ENCODE measurements at regions not wholly inside any gene's neighbourhood (a gene's known extent, or its start where the extent isn't known, plus 50 kb on each side); places are given as distances from the start of the nearest gene placed in this dataset.

GRCh38 chrX:13898603-13899002, 81.7 kb upstream of the GPM6B start:
- Histone ChIP-seq H3K4me3 (no peak overlapping the region), H3K27ac (peak overlapping the region in 2 of 4 donors; percentile 71 to 73), H3K9me3 (no peaks in the 10 kb centered on the region), H3K27me3 (peaks cover 0 to 3% of the 10 kb centered on the region in 2 donors), H3K4me1 (peaks cover 0 to 48% (median 16%) of the 10 kb centered on the region in 4 donors), H3K36me3 (no peaks in the 10 kb centered on the region)
- TF ChIP-seq EP300 (IDR thresholded peaks at IDR 0.05) = no peak
- no peak for DNase-seq (ENCODE audit: low spot score in 2 of 2)
- 88 to 100% methylated on average over 4 of the region's 4 CpGs for WGBS, 2 donors

GRCh38 chrX:13898083-13898482, 81.2 kb upstream of the GPM6B start:
- H3K9me3 ChIP-seq = no peaks in the 10 kb centered on the region
- 5 to 21% methylated on average over 3 of the region's 3 CpGs for WGBS, 2 donors
- no peak overlapping the region for H3K4me3 ChIP-seq
- peaks cover 0 to 49% (median 19%) of the 10 kb centered on the region in 4 donors for H3K4me1 ChIP-seq
- no peaks in the 10 kb centered on the region for H3K36me3 ChIP-seq
- H3K27ac ChIP-seq = peak overlapping the region in 2 of 4 donors; percentile 71 to 73
- peak; percentile 14 to 17 for DNase-seq (ENCODE audit: low spot score in 2 of 2)
- TF ChIP-seq EP300 (IDR thresholded peaks at IDR 0.05) (no peak), CTCF (IDR thresholded peaks at IDR 0.05) (peak in 4 of 5 experiments; percentile 13 to 32 (median 19))
- H3K27me3 ChIP-seq = peaks cover 0 to 3% of the 10 kb centered on the region in 2 donors

- Histone ChIP-seq H3K4me3 (no peak overlapping the region), H3K27me3 (peaks cover 0 to 3% of the 10 kb centered on the region in 2 donors), H3K4me1 (peaks cover 0 to 52% (median 21%) of the 10 kb centered on the region in 4 donors), H3K36me3 (no peaks in the 10 kb centered on the region), H3K9me3 (no peaks in the 10 kb centered on the region), H3K27ac (peak overlapping the region in 2 of 4 donors; percentile 71 to 73)
- WGBS, 2 donors = 43 to 56% methylated on average over 4 of the region's 4 CpGs
- no peak for DNase-seq (ENCODE audit: low spot score in 2 of 2)
- TF ChIP-seq CTCF (IDR thresholded peaks at IDR 0.05) (no peak), EP300 (IDR thresholded peaks at IDR 0.05) (no peak), POLR2A (IDR thresholded peaks at IDR 0.05) (no peak)
These were observed 80.7 kb upstream of the GPM6B start for GRCh38 chrX:13897566-13897965.

GRCh38 chrX:13894888-13895565, 78.1 kb upstream of the GPM6B start:
- TF ChIP-seq EP300 (IDR thresholded peaks at IDR 0.05) (no peak), POLR2A (IDR thresholded peaks at IDR 0.05) (no peak), CTCF (IDR thresholded peaks at IDR 0.05) (no peak)

GRCh38 chrX:13893826-13894225, 76.9 kb upstream of the GPM6B start:
- WGBS, 2 donors = 62 to 66% methylated on average over 5 of the region's 5 CpGs
- Histone ChIP-seq H3K27ac (peak overlapping the region in 3 of 4 donors; percentile 18 to 86 (median 73)), H3K4me1 (peaks cover 0 to 45% (median 21%) of the 10 kb centered on the region in 4 donors), H3K4me3 (no peak overlapping the region), H3K27me3 (peaks cover 0 to 3% of the 10 kb centered on the region in 2 donors), H3K9me3 (no peaks in the 10 kb centered on the region), H3K36me3 (no peaks in the 10 kb centered on the region)
- TF ChIP-seq POLR2A (IDR thresholded peaks at IDR 0.05) (no peak), CTCF (IDR thresholded peaks at IDR 0.05) (no peak), EP300 (IDR thresholded peaks at IDR 0.05) (no peak)
- DNase-seq (ENCODE audit: low spot score in 2 of 2) = no peak

More at GRCh38 chrX:13894888-13895565, 78.1 kb upstream of the GPM6B start:
- WGBS, 2 donors = 15 to 41% methylated on average over 5 of the region's 5 CpGs
- peak overlapping the region in 3 of 4 donors; percentile 7 to 86 (median 73) for H3K27ac ChIP-seq
- no peaks in the 10 kb centered on the region for H3K36me3 ChIP-seq
- H3K9me3 ChIP-seq = no peaks in the 10 kb centered on the region
- peaks cover 0 to 3% of the 10 kb centered on the region in 2 donors for H3K27me3 ChIP-seq
- DNase-seq (ENCODE audit: low spot score in 2 of 2) = no peak
- no peak overlapping the region for H3K4me3 ChIP-seq
- H3K4me1 ChIP-seq = peaks cover 0 to 45% (median 22%) of the 10 kb centered on the region in 4 donors
